Ovary (tissue), 7 donors: ENCODE measurements at regions not wholly inside any gene's neighbourhood (a gene's known extent, or its start where the extent isn't known, plus 50 kb on each side); places are given as distances from the start of the nearest gene placed in this dataset.

Source experiments
- DNase-seq, 5 donors: peaks; one replicate each; pipeline ENCODE4 v3.0.0-alpha.2; 2019 to 2020
- H3K27ac ChIP-seq, 2 donors: fragments of 200-600 bp; one replicate each; pipeline versions ENCODE4 v1.5.1 to v1.8.0; 2019 to 2022
- H3K27me3 ChIP-seq: fragments of 200-600 bp; one replicate; pipeline ENCODE4 v1.8.0; 2022
- H3K36me3 ChIP-seq: fragments of 200-600 bp; sonication (generic); one replicate; pipeline ENCODE4 v1.5.1; 2019
- H3K4me1 ChIP-seq: one replicate; pipeline ENCODE4 v1.8.1; 2013; ENCODE audit warnings: mild to moderate bottlenecking, moderate library complexity; ENCODE audit not compliant: insufficient read depth
- H3K4me3 ChIP-seq: fragments of 200-600 bp; sonication (generic); one replicate; pipeline ENCODE4 v1.5.1; 2017
- H3K9me3 ChIP-seq, 2 donors: fragments of 200-600 bp in 1 of 2; sonication (generic) in 1 of 2; one replicate each; pipeline versions ENCODE4 v1.5.1 to v1.8.1; 2013 to 2019; ENCODE audit warnings: mild to moderate bottlenecking in 1 of 2, moderate library complexity in 1 of 2
- EP300 ChIP-seq: sonication (generic); formaldehyde crosslinking; IDR thresholded peaks from one replicate; pipeline ENCODE4 v1.6.1; 2017; ENCODE audit warnings: antibody characterized with exemption
- POLR2A ChIP-seq: fragments of 450-650 bp; IDR thresholded peaks from one replicate; pipeline ENCODE4 v1.6.1; 2017; ENCODE audit warnings: antibody characterized with exemption, mild to moderate bottlenecking, moderate library complexity
- WGBS, 3 donors: extraction: QIAGEN DNeasy Blood & Tissue Kit in 1 of 3; methylation state at CpG; one replicate each; pipeline versions ENCODE4 v1.1.5 to v1.1.7; 2013 to 2017; 5-methylcytosine and 5-hydroxymethylcytosine counted together
- intact Hi-C, 4 donors: fragments of 100-400 bp; cut with DNase I; formaldehyde crosslinking; loops; one replicate each; pipeline versions ENCODE4 v1.11.0 to v1.15.1; 2022 to 2023
- TF ChIP-seq, protein P1 (sequence below), 3 donors: fragments of 450-650 bp in 2 of 3; fragments of 200-600 bp in 1 of 3; IDR thresholded peaks; one replicate each; pipeline versions ENCODE4 v1.5.1 to v1.8.0; 2016 to 2022; ENCODE audit warnings: antibody characterized with exemption in 3 of 3, mild to moderate bottlenecking in 1 of 3
- donor health status: DM: no; HTN: no; CAD: no; lungs with moderate emphysema.
- donor health status: DM: no; HTN: no; CAD: no.
- donor health status: Bipolar disorder and iron deficiency.
- donor health status: DM: no; HTN: no; CAD: no.
- donor health status: DM: yes; HTN: yes; CAD: no.

DNA sequence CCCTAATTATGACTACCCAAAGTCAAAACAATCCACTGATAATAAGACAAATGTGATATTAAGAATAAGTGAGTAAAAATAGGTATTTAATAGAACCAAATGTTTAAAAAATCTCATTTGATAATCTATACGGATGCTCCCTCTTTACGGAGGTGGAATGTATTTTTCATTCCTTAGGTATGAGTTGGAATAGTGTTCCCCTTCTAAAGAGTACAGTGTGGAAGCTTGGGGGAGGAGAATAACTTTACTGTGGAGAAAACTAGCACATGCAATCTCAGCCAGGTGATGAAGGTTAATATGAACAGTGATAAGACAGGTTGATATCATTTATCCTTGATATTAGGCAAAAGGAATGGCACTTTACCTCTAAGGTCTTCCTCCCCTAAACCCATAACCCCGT is 74.6 kb downstream of the GPR88 start:
- TF ChIP-seq, protein P1, sequence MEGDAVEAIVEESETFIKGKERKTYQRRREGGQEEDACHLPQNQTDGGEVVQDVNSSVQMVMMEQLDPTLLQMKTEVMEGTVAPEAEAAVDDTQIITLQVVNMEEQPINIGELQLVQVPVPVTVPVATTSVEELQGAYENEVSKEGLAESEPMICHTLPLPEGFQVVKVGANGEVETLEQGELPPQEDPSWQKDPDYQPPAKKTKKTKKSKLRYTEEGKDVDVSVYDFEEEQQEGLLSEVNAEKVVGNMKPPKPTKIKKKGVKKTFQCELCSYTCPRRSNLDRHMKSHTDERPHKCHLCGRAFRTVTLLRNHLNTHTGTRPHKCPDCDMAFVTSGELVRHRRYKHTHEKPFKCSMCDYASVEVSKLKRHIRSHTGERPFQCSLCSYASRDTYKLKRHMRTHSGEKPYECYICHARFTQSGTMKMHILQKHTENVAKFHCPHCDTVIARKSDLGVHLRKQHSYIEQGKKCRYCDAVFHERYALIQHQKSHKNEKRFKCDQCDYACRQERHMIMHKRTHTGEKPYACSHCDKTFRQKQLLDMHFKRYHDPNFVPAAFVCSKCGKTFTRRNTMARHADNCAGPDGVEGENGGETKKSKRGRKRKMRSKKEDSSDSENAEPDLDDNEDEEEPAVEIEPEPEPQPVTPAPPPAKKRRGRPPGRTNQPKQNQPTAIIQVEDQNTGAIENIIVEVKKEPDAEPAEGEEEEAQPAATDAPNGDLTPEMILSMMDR (IDR thresholded peaks at IDR 0.05) = no peak
- TF ChIP-seq POLR2A (no peak), EP300 (no peak)
- H3K4me3 ChIP-seq = no peak overlapping the region
- intact Hi-C loops = no loop called here

DNA sequence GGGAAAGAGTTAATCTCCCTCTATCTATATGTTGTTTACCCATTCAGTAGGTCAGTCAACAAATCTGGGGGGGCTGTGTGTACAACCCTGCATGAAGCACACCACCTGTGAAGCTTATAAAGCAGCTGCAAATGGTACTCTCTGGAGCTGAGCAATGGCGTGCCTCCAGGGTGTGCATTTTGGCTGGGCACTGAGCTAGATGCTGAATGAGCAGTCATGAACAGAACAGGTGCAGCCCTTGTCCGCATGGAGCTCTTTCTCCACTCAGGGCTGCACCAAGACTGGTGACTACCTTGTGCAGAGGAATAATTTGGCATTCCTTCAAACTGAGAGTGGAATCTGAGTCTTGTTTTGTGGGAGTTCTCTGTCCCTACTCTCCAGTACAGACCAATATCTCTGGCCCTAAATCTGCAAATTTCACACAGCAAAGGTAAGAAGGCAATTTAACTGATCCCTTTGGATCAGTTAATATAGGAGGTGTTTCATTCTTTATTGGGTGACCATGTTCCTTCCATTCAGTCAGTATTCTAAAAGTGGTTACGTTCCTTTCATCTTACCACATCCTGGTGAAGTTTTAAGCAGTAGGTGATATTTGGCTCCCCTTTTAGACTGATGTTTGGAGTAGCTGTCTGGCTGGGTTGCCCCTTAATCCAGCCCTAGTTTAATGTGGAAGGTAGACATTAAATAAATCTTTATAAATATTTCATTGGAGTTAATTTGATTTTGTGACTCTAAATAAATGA is 76.0 kb downstream of the GPR88 start:
- H3K27ac ChIP-seq = no peak overlapping the region
- TF ChIP-seq, protein P1 (IDR thresholded peaks at IDR 0.05) = no peak
- TF ChIP-seq EP300 = no peak
- no peak for TF ChIP-seq POLR2A
- DNase-seq = no peak
- intact Hi-C loops = no loop called here
- H3K9me3 ChIP-seq = no peaks in the 10 kb centered on the region
- no peaks in the 10 kb centered on the region for H3K27me3 ChIP-seq
- peaks cover 3% of the 10 kb centered on the region for H3K4me1 ChIP-seq
- 85 to 96% (median 96%) methylated on average over 3 of the region's 3 CpGs for WGBS, 3 donors
- no peaks in the 10 kb centered on the region for H3K36me3 ChIP-seq
- no peak overlapping the region for H3K4me3 ChIP-seq

More for the DNA sequence above, 74.6 kb downstream of the GPR88 start:
- WGBS, 3 donors = 44 to 51% (median 48%) methylated on average over 3 of the region's 3 CpGs
- H3K27ac ChIP-seq = no peak overlapping the region
- H3K27me3 ChIP-seq = no peaks in the 10 kb centered on the region
- H3K4me1 ChIP-seq = peaks cover 3% of the 10 kb centered on the region
- DNase-seq = no peak
- no peaks in the 10 kb centered on the region for H3K9me3 ChIP-seq
- no peaks in the 10 kb centered on the region for H3K36me3 ChIP-seq

DNA sequence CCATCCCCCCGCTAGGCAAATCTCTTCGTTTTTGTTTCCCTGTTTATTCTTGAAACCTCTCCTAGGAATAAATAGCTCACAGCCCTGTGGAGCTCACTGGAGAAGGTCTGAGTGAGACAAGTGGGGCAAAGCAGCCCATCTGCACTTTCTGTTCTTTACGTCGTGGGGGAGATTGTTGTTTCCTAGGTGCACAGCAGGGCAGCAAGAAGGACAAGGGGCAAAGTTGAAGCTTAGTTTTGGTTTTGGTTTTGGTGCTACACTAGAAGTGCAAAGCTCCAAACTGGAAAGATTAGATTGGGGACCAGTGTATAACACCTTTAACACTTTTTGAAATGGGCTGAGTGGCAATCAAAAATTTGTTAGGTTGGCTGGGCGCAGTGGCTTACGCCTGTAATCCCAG is 76.6 kb downstream of the GPR88 start:
- H3K36me3 ChIP-seq = no peaks in the 10 kb centered on the region
- no peaks in the 10 kb centered on the region for H3K27me3 ChIP-seq
- intact Hi-C loops = no loop called here
- H3K4me1 ChIP-seq = no peaks in the 10 kb centered on the region
- H3K4me3 ChIP-seq = no peak overlapping the region
- H3K9me3 ChIP-seq = no peaks in the 10 kb centered on the region
- H3K27ac ChIP-seq = no peak overlapping the region
- no peak for TF ChIP-seq POLR2A
- TF ChIP-seq, protein P1 (IDR thresholded peaks at IDR 0.05) = no peak
- no peak for TF ChIP-seq EP300
- 85 to 93% (median 89%) methylated on average over 6 of the region's 6 CpGs for WGBS, 3 donors
- no peak for DNase-seq

DNA sequence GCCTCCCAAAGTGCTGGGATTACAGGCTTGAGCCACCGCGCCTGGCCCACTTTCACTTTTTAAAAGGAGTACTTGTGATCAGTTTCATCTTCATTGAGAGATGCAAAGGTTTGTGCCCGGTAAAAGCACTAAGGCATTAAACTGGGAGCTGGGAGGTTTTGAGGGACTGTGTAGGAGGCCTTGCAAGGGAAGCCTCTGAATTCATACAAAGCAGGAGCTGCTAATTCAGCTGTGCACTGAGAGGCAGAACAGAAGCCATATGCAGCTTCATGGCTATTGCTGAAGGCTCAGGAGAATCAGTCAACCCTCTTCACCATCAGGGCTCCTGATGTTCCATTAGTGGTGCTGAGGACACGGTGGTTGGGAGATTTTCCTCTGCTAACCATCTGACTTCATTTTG is 77.7 kb downstream of the GPR88 start:
- intact Hi-C loops = no loop called here
- H3K27ac ChIP-seq = no peak overlapping the region
- H3K36me3 ChIP-seq = no peaks in the 10 kb centered on the region
- 90 to 96% (median 94%) methylated on average over 4 of the region's 4 CpGs for WGBS, 3 donors
- TF ChIP-seq POLR2A = no peak
- no peaks in the 10 kb centered on the region for H3K4me1 ChIP-seq
- H3K9me3 ChIP-seq = no peaks in the 10 kb centered on the region
- no peaks in the 10 kb centered on the region for H3K27me3 ChIP-seq
- DNase-seq = no peak
- H3K4me3 ChIP-seq = no peak overlapping the region

DNA sequence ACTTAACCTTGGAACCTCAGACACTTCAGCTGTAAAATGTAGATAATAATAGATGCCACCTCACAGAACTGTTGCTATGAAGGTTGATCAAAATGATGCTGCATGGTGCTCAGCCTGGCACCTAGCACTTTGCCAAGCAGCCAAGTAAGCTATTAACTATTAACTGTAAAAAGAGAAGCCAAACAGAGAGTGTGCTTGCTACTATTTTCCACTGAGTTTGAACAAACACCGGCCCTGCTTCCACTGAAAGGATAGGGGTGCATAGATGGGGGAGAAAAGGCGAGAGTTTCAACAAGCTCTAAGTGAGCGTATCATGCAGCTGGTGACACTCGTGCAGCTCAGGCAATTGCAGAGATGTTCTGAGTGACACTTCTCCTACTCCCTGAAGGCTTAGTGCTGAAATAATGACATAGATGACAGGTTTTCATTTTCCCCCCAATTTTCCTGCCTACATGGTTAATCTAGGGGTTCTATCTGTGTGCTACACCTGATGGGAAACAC is 78.2 kb downstream of the GPR88 start:
- intact Hi-C loops = no loop called here
- H3K4me3 ChIP-seq = no peak overlapping the region
- H3K27ac ChIP-seq = no peak overlapping the region
- DNase-seq = no peak
- WGBS, 3 donors = 89 to 93% (median 91%) methylated on average over 4 of the region's 4 CpGs
- no peaks in the 10 kb centered on the region for H3K27me3 ChIP-seq
- no peak for TF ChIP-seq EP300
- TF ChIP-seq, protein P1 (IDR thresholded peaks at IDR 0.05) = no peak
- H3K9me3 ChIP-seq = no peaks in the 10 kb centered on the region
- H3K4me1 ChIP-seq = no peaks in the 10 kb centered on the region
- no peaks in the 10 kb centered on the region for H3K36me3 ChIP-seq
